Brain microvascular endothelial cell (primary cell): ENCODE measurements at regions not wholly inside any gene's neighbourhood (a gene's known extent, or its start where the extent isn't known, plus 50 kb on each side); places are given as distances from the start of the nearest gene placed in this dataset.
A peak's percentile ranks its signal among the peaks of the same experiment; 100 is the strongest.

Experiments used
- DNase-seq: peaks from one replicate; pipeline ENCODE4 v3.0.0-alpha.2; 2020
- H3K27ac ChIP-seq: fragments of 250-450 bp; sonication (Bioruptor Pico); 2 replicates; pipeline ENCODE4 v1.5.1; 2020; ENCODE audit warnings: mild to moderate bottlenecking, moderate library complexity
- H3K27me3 ChIP-seq: fragments of 250-450 bp; sonication (Bioruptor Pico); replicated peaks from 2 replicates; pipeline ENCODE4 v1.5.1; 2020; ENCODE audit warnings: mild to moderate bottlenecking
- H3K36me3 ChIP-seq: fragments of 250-450 bp; sonication (Bioruptor Pico); replicated peaks from 2 replicates; pipeline ENCODE4 v1.5.1; 2020; ENCODE audit warnings: mild to moderate bottlenecking
- H3K4me3 ChIP-seq: 2 replicates; pipeline ENCODE4 v1.5.1; 2011; ENCODE audit warnings: low read depth, mild to moderate bottlenecking, control low read depth, low read length, moderate library complexity
- in situ Hi-C: cut with HindIII; loops from 2 replicates; pipeline ENCODE4 v1.10.0; 2017; ENCODE audit warnings: low sequenced_read_pairs, low pct_ligation_motif_present
- TF ChIP-seq, protein P1 (sequence below): IDR thresholded peaks from 2 replicates; pipeline ENCODE4 v1.5.1; 2011; ENCODE audit warnings: low read depth, mild to moderate bottlenecking, moderate library complexity, low read length, control low read depth, inconsistent platforms; ENCODE audit errors: missing control alignments

GRCh38 chr12:93972411-93973208, 175.8 kb upstream of the PLXNC1 start:
- no peak overlapping the region for H3K4me3 ChIP-seq
- peak; percentile 52 for DNase-seq

DNA sequence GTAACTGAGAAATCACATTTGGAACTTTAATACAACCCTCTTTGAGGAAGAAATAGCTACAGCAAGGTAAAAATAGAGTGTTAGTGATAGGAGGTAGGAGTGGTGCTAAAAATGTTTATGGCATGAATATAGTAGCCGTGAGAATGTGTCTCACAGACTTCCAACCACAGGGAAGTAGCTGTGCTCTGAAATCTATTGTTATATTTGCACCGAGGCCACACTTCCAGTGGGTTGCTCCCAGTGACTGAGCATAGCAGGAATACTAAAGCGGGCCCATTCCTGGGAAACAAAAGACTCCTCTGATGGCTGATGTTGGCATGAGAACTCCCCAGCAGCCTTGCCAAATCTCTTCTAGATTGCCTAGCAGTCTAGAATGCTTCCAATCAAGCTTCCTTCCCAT, 174.1 kb upstream of the PLXNC1 start:
- Histone ChIP-seq H3K36me3 (no peaks in the 10 kb centered on the region), H3K27ac (no peak overlapping the region), H3K4me3 (no peak overlapping the region), H3K27me3 (no peaks in the 10 kb centered on the region)
- TF ChIP-seq, protein P1, sequence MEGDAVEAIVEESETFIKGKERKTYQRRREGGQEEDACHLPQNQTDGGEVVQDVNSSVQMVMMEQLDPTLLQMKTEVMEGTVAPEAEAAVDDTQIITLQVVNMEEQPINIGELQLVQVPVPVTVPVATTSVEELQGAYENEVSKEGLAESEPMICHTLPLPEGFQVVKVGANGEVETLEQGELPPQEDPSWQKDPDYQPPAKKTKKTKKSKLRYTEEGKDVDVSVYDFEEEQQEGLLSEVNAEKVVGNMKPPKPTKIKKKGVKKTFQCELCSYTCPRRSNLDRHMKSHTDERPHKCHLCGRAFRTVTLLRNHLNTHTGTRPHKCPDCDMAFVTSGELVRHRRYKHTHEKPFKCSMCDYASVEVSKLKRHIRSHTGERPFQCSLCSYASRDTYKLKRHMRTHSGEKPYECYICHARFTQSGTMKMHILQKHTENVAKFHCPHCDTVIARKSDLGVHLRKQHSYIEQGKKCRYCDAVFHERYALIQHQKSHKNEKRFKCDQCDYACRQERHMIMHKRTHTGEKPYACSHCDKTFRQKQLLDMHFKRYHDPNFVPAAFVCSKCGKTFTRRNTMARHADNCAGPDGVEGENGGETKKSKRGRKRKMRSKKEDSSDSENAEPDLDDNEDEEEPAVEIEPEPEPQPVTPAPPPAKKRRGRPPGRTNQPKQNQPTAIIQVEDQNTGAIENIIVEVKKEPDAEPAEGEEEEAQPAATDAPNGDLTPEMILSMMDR: no peak
- in situ Hi-C loops: no loop called here
- DNase-seq: no peak

More at GRCh38 chr12:93972411-93973208, 175.8 kb upstream of the PLXNC1 start:
- TF ChIP-seq, protein P1: no peak
- Histone ChIP-seq H3K27me3 (no peaks in the 10 kb centered on the region), H3K27ac (no peak overlapping the region), H3K36me3 (no peaks in the 10 kb centered on the region)
- in situ Hi-C loops: no loop called here

- H3K4me3 ChIP-seq: no peak overlapping the region
- no peaks in the 10 kb centered on the region for H3K27me3 ChIP-seq
- no peak overlapping the region for H3K27ac ChIP-seq
- DNase-seq: no peak
- TF ChIP-seq, protein P1: no peak
- H3K36me3 ChIP-seq: no peaks in the 10 kb centered on the region
- in situ Hi-C loops: no loop called here
Measured at GRCh38 chr12:93976024-93976423, 172.4 kb upstream of the PLXNC1 start.

GRCh38 chr12:93977081-93977480, 171.3 kb upstream of the PLXNC1 start:
- H3K4me3 ChIP-seq: no peak overlapping the region
- TF ChIP-seq, protein P1: no peak
- no peak for DNase-seq
- H3K27me3 ChIP-seq: no peaks in the 10 kb centered on the region
- in situ Hi-C loops: no loop called here
- H3K27ac ChIP-seq: no peak overlapping the region
- no peaks in the 10 kb centered on the region for H3K36me3 ChIP-seq

GRCh38 chr12:93978553-93978952, 169.8 kb upstream of the PLXNC1 start:
- DNase-seq: peak; percentile 60
- Histone ChIP-seq H3K27ac (no peak overlapping the region), H3K4me3 (no peak overlapping the region), H3K27me3 (no peaks in the 10 kb centered on the region), H3K36me3 (no peaks in the 10 kb centered on the region)
- TF ChIP-seq, protein P1: no peak
- in situ Hi-C loops: no loop called here

GRCh38 chr12:93979189-93979588, 169.2 kb upstream of the PLXNC1 start:
- H3K27ac ChIP-seq: no peak overlapping the region
- peak; percentile 8 for DNase-seq
- TF ChIP-seq, protein P1: peak; percentile 59
- in situ Hi-C loops: no loop called here
- no peaks in the 10 kb centered on the region for H3K27me3 ChIP-seq
- no peaks in the 10 kb centered on the region for H3K36me3 ChIP-seq
- no peak overlapping the region for H3K4me3 ChIP-seq
